HepG2 (cell line): ENCODE measurements at regions not wholly inside any gene's neighbourhood (a gene's known extent, or its start where the extent isn't known, plus 50 kb on each side); places are given as distances from the start of the nearest gene placed in this dataset.
A peak's percentile ranks its signal among the peaks of the same experiment; 100 is the strongest.

Experiments used
- ADNP ChIP-seq: sonication (generic); formaldehyde crosslinking; IDR thresholded peaks from 2 replicates; pipeline ENCODE4 v1.4.0; 2020; ENCODE audit warnings: missing genetic modification reagents
- BRCA1 ChIP-seq: sonication (generic); formaldehyde crosslinking; IDR thresholded peaks from 2 replicates; pipeline ENCODE4 v1.4.0; 2020; ENCODE audit warnings: missing genetic modification reagents
- CREB1 ChIP-seq, 2 experiments: fragments of 450-650 bp in 1 of 2; IDR thresholded peaks; 2 replicates each; pipeline ENCODE4 v1.6.1; 2016 to 2017; ENCODE audit warnings: control low read depth in 1 of 2, mild to moderate bottlenecking in 1 of 2, missing compliant biosample characterization in 1 of 2, missing genetic modification characterization in 1 of 2
- EHMT2 ChIP-seq: fragments of 200-600 bp; sonication (generic); IDR thresholded peaks from 2 replicates; pipeline ENCODE4 v1.7.0; 2017; ENCODE audit warnings: antibody characterized with exemption, low read depth, low read length, borderline replicate concordance
- GLI4 ChIP-seq: sonication (generic); formaldehyde crosslinking; IDR thresholded peaks from 2 replicates; pipeline ENCODE4 v1.5.1; 2020; ENCODE audit warnings: missing genetic modification reagents, mild to moderate bottlenecking, moderate library complexity, borderline replicate concordance
- KDM5B ChIP-seq: sonication (generic); formaldehyde crosslinking; IDR thresholded peaks from 2 replicates; pipeline ENCODE4 v1.4.0; 2020; ENCODE audit warnings: missing genetic modification reagents, mild to moderate bottlenecking, borderline replicate concordance
- MLX ChIP-seq: IDR thresholded peaks from 2 replicates; pipeline ENCODE4 v1.6.1; 2016
- NFYC ChIP-seq: IDR thresholded peaks from 2 replicates; pipeline ENCODE4 v1.6.1; 2016; ENCODE audit warnings: missing genetic modification reagents, missing compliant biosample characterization
- PREB ChIP-seq: sonication (generic); formaldehyde crosslinking; IDR thresholded peaks from 2 replicates; pipeline ENCODE4 v1.4.0; 2020; ENCODE audit warnings: missing genetic modification reagents
- ZFAT ChIP-seq: sonication (generic); formaldehyde crosslinking; conservative IDR thresholded peaks from 2 replicates; pipeline ENCODE4 v1.8.1; 2023; ENCODE audit warnings: missing genetic modification reagents, inconsistent platforms
- ZFYVE20 ChIP-seq: sonication (generic); formaldehyde crosslinking; IDR thresholded peaks from 2 replicates; pipeline ENCODE4 v1.8.0; 2023; ENCODE audit warnings: low read depth, mild to moderate bottlenecking, moderate library complexity, missing genetic modification reagents, borderline replicate concordance
- ZNF292 ChIP-seq: sonication (generic); formaldehyde crosslinking; IDR thresholded peaks from 2 replicates; pipeline ENCODE4 v1.8.1; 2022; ENCODE audit warnings: mild to moderate bottlenecking, low read depth, missing genetic modification reagents, borderline replicate concordance
- ZNF331 ChIP-seq: sonication (generic); formaldehyde crosslinking; IDR thresholded peaks from 2 replicates; pipeline ENCODE4 v1.4.0; 2020; ENCODE audit warnings: missing genetic modification reagents
- ZNF7 ChIP-seq: IDR thresholded peaks from 2 replicates; pipeline ENCODE4 v1.6.1; 2016; ENCODE audit warnings: missing biosample characterization, missing genetic modification reagents
- ZNF770 ChIP-seq: sonication (generic); formaldehyde crosslinking; IDR thresholded peaks from 2 replicates; pipeline ENCODE4 v1.5.0; 2020; ENCODE audit warnings: mild to moderate bottlenecking, missing genetic modification reagents
- ZNF792 ChIP-seq: IDR thresholded peaks from 2 replicates; pipeline ENCODE4 v1.6.1; 2016

GRCh38 chr6:79143320-79143898, 65.4 kb upstream of the PHIP start (continued):
- TF ChIP-seq EHMT2 (no peak), KDM5B (CRISPR knock-in tag) (no peak), NFYC (no peak), MLX (CRISPR knock-in tag) (no peak), ZFAT (no peak), PREB (CRISPR knock-in tag) (no peak), ZNF331 (CRISPR knock-in tag) (0 out of 2 replicates have a peak, but pooled peaks have one; percentile 22), ZNF770 (no peak), ZNF292 (CRISPR knock-in tag) (no peak), ZFYVE20 (CRISPR knock-in tag) (no peak), BRCA1 (CRISPR knock-in tag) (no peak), ADNP (CRISPR knock-in tag) (no peak), CREB1 (IDR thresholded peaks at IDR 0.05) (no peak), CREB1 (CRISPR knock-in tag; IDR thresholded peaks at IDR 0.05) (no peak), GLI4 (CRISPR knock-in tag) (no peak), ZNF7 (CRISPR knock-in tag) (0 out of 2 replicates have a peak, but pooled peaks have one; percentile 25), ZNF792 (CRISPR knock-in tag) (no peak)
